OCI-LY1 (cell line): ENCODE measurements at regions not wholly inside any gene's neighbourhood (a gene's known extent, or its start where the extent isn't known, plus 50 kb on each side); places are given as distances from the start of the nearest gene placed in this dataset.

ENCODE experiments used
- H2AFZ ChIP-seq: fragments of 200-600 bp; sonication (generic), shearing (Covaris generic); 2 replicates; pipeline ENCODE4 v1.6.0; 2014; ENCODE audit warnings: antibody characterized with exemption, mild to moderate bottlenecking, low read length
- H3F3A ChIP-seq: fragments of 200-600 bp; sonication (generic), shearing (Covaris generic); 2 replicates; pipeline ENCODE4 v1.6.0; 2014; ENCODE audit warnings: mild to moderate bottlenecking, antibody characterized with exemption, low read length, moderate library complexity; ENCODE audit not compliant: insufficient read depth
- H3K27ac ChIP-seq: fragments of 200-600 bp; sonication (generic); 2 replicates; pipeline ENCODE4 v1.5.1; 2014; ENCODE audit warnings: low read length, mixed run types, mild to moderate bottlenecking, low read depth; ENCODE audit not compliant: poor library complexity, severe bottlenecking
- H3K27me3 ChIP-seq: fragments of 200-600 bp; sonication (generic); 2 replicates; pipeline ENCODE4 v1.6.0; 2014; ENCODE audit warnings: antibody characterized with exemption, mild to moderate bottlenecking, low read length, moderate library complexity; ENCODE audit not compliant: insufficient read depth
- H3K36me3 ChIP-seq: fragments of 200-600 bp; sonication (generic); 2 replicates; pipeline ENCODE4 v1.6.1; 2014; ENCODE audit warnings: mild to moderate bottlenecking, antibody characterized with exemption, low read length, moderate library complexity, mixed read lengths; ENCODE audit not compliant: insufficient read depth
- H3K4me1 ChIP-seq: fragments of 200-600 bp; sonication (generic); 2 replicates; pipeline ENCODE4 v1.5.1; 2014; ENCODE audit warnings: mild to moderate bottlenecking, low read length, moderate library complexity; ENCODE audit not compliant: insufficient read depth, severe bottlenecking
- H3K4me2 ChIP-seq: fragments of 200-600 bp; sonication (generic), shearing (Covaris generic); 2 replicates; pipeline ENCODE4 v1.6.1; 2014; ENCODE audit warnings: low read length
- H3K4me3 ChIP-seq: fragments of 200-600 bp; sonication (generic); 2 replicates; pipeline ENCODE4 v1.5.1; 2014; ENCODE audit warnings: low read length, low read depth, mild to moderate bottlenecking, mixed read lengths; ENCODE audit not compliant: poor library complexity, severe bottlenecking
- H3K79me2 ChIP-seq: fragments of 200-600 bp; shearing (Covaris generic); 2 replicates; pipeline ENCODE4 v1.6.1; 2016; ENCODE audit warnings: mixed run types, low read length, mixed read lengths; ENCODE audit not compliant: insufficient read depth
- H3K9ac ChIP-seq: fragments of 200-600 bp; sonication (generic), shearing (Covaris generic); 2 replicates; pipeline ENCODE4 v1.6.1; 2014; ENCODE audit warnings: mild to moderate bottlenecking, low read length, mixed read lengths
- H3K9me2 ChIP-seq: fragments of 200-600 bp; sonication (generic), shearing (Covaris generic); 2 replicates; pipeline ENCODE4 v1.6.1; 2014; ENCODE audit warnings: low read depth, mild to moderate bottlenecking, low read length, mixed read lengths
- H3K9me3 ChIP-seq: fragments of 200-600 bp; shearing (Covaris generic); 2 replicates; pipeline ENCODE4 v1.6.1; 2014; ENCODE audit warnings: low read length, mixed read lengths
- H4K20me1 ChIP-seq: fragments of 200-600 bp; sonication (generic), shearing (Covaris generic); 2 replicates; pipeline ENCODE4 v1.6.0; 2016; ENCODE audit warnings: mild to moderate bottlenecking, low read length; ENCODE audit not compliant: insufficient read depth
- CTCF ChIP-seq: fragments of 200-600 bp; sonication (generic), shearing (Covaris generic); IDR thresholded peaks from 2 replicates; pipeline ENCODE4 v1.5.1; 2017; ENCODE audit warnings: mild to moderate bottlenecking, antibody characterized with exemption, low read length, moderate library complexity, mixed read lengths
- EZH2 ChIP-seq: fragments of 200-600 bp; sonication (generic), shearing (Covaris generic); IDR thresholded peaks from 2 replicates; pipeline ENCODE4 v1.8.0; 2017; ENCODE audit warnings: borderline replicate concordance, mixed run types, mild to moderate bottlenecking, antibody characterized with exemption, low read length, moderate library complexity, mixed read lengths

- Histone ChIP-seq H3F3A (no peaks in the 10 kb centered on the region), H3K27ac (no peak overlapping the region), H3K27me3 (no peaks in the 10 kb centered on the region), H3K79me2 (no peaks in the 10 kb centered on the region), H3K4me1 (no peaks in the 10 kb centered on the region), H3K9ac (no peak overlapping the region), H3K9me2 (no peaks in the 10 kb centered on the region), H3K36me3 (no peaks in the 10 kb centered on the region; the same call in 1 of the 2 replicates), H3K9me3 (no peaks in the 10 kb centered on the region), H3K4me2 (no peak overlapping the region), H4K20me1 (no peaks in the 10 kb centered on the region), H3K4me3 (no peak overlapping the region), H2AFZ (no peak overlapping the region)
- TF ChIP-seq EZH2 (no peak), CTCF (no peak)
Observed at GRCh38 chr2:236678307-236678975, 108.8 kb downstream of the ACKR3 start.

GRCh38 chr2:236679884-236680860 is 110.5 kb downstream of the ACKR3 start:
- TF ChIP-seq CTCF (no peak), EZH2 (no peak)
- Histone ChIP-seq H3K9ac (no peak overlapping the region), H3K27me3 (no peaks in the 10 kb centered on the region), H3F3A (no peaks in the 10 kb centered on the region), H3K9me3 (no peaks in the 10 kb centered on the region), H3K4me1 (peaks cover 9% of the 10 kb centered on the region), H3K4me2 (no peak overlapping the region), H3K4me3 (no peak overlapping the region), H2AFZ (no peak overlapping the region), H3K9me2 (no peaks in the 10 kb centered on the region), H3K36me3 (no peaks in the 10 kb centered on the region; the same call in 1 of the 2 replicates), H3K27ac (no peak overlapping the region), H4K20me1 (no peaks in the 10 kb centered on the region), H3K79me2 (no peaks in the 10 kb centered on the region)

- TF ChIP-seq CTCF (no peak), EZH2 (no peak)
- no peaks in the 10 kb centered on the region for H3K9me3 ChIP-seq
Observed at GRCh38 chr2:236682651-236683422, 113.2 kb downstream of the ACKR3 start.

More at GRCh38 chr2:236682651-236683422, 113.2 kb downstream of the ACKR3 start:
- Histone ChIP-seq H3K36me3 (no peaks in the 10 kb centered on the region; the same call in 1 of the 2 replicates), H3K27ac (no peak overlapping the region), H3K27me3 (no peaks in the 10 kb centered on the region), H3K9me2 (no peaks in the 10 kb centered on the region), H3K4me3 (no peak overlapping the region), H3F3A (no peaks in the 10 kb centered on the region), H3K9ac (no peak overlapping the region), H3K79me2 (no peaks in the 10 kb centered on the region), H2AFZ (no peak overlapping the region), H4K20me1 (no peaks in the 10 kb centered on the region), H3K4me1 (peaks cover 9% of the 10 kb centered on the region), H3K4me2 (no peak overlapping the region)
